PC-3 (cell line): ENCODE measurements at regions not wholly inside any gene's neighbourhood (a gene's known extent, or its start where the extent isn't known, plus 50 kb on each side); places are given as distances from the start of the nearest gene placed in this dataset.

Source experiments
- CTCF ChIP-seq: fragments of 300-600 bp; sonication (generic); conservative IDR thresholded peaks from 2 replicates; pipeline ENCODE4 v1.5.1; 2017; ENCODE audit warnings: antibody characterized with exemption, low read depth, mild to moderate bottlenecking, low read length
- EZH2 ChIP-seq: fragments of 300-600 bp; sonication (generic); IDR thresholded peaks from one replicate; pipeline ENCODE4 v1.6.1; 2017; ENCODE audit warnings: antibody characterized with exemption, mild to moderate bottlenecking, low read length; ENCODE audit not compliant: unreplicated experiment

- TF ChIP-seq CTCF, result no peak
- no peak for TF ChIP-seq EZH2
These were observed 147.7 kb downstream of the SIM1 start for GRCh38 chr6:100317031-100317430.
